GM12878 (cell line): ENCODE measurements at regions not wholly inside any gene's neighbourhood (a gene's known extent, or its start where the extent isn't known, plus 50 kb on each side); places are given as distances from the start of the nearest gene placed in this dataset.

Source experiments
- ATAC-seq: fragments of 200-7000 bp; cut with Tn5 transposase; 3 replicates; pipeline ENCODE4 v1.9.1; 2020; ENCODE audit warnings: mild to moderate bottlenecking, moderate library complexity
- BruUV-seq: library from RNA; stranded (reverse); fragments of 400-500 nt; replicated peaks from 2 replicates; lab custom pipeline; 2021; lab: Mats Ljungman, UMichigan
- CTCF ChIA-PET: fragments of 300-600 bp; sonication (Branson Sonifier 250); formaldehyde crosslinking; extraction: SDS; loops from one replicate; lab custom pipeline; 2021; ENCODE audit warnings: inconsistent platforms; lab: Yijun Ruan, JAX
- POLR2A ChIA-PET: fragments of 350-600 bp; formaldehyde crosslinking; extraction: SDS; loops from one replicate; lab custom pipeline; 2021; ENCODE audit warnings: inconsistent platforms; lab: Charles Lee
- RAD21 ChIA-PET: fragments of 300-600 bp; sonication (Branson Sonifier 250); formaldehyde crosslinking; loops from one replicate; lab custom pipeline; 2023; ENCODE audit warnings: antibody characterized with exemption; ENCODE audit not compliant: unreplicated experiment; lab: Charles Lee
- SMC1A ChIA-PET: fragments of 300-600 bp; sonication (Branson Sonifier 250); formaldehyde crosslinking; loops from one replicate; lab custom pipeline; 2023; ENCODE audit not compliant: unreplicated experiment, uncharacterized antibody; lab: Charles Lee
- DNase-seq: peaks from one replicate; pipeline ENCODE4 v3.0.0-alpha.2; 2011; ENCODE audit warnings: low read depth, low spot score
- FAIRE-seq: peaks from 3 replicates; lab custom pipeline; 2011; peaks lifted over from hg19 to GRCh38; lab: Jason Lieb, UNC
- H2AFZ ChIP-seq: 2 replicates; pipeline ENCODE4 v1.6.0; 2011; ENCODE audit warnings: low read depth, low read length, control low read depth; ENCODE audit not compliant: control insufficient read depth
- H3K27ac ChIP-seq: 2 replicates; pipeline ENCODE4 v1.5.1; 2011; ENCODE audit warnings: control low read depth; ENCODE audit not compliant: control insufficient read depth, insufficient read depth
- H3K27me3 ChIP-seq, 2 experiments: replicated peaks in 1 of 2; 2 replicates each; pipeline versions ENCODE4 v1.6.0 to v1.6.1; 2011; ENCODE audit warnings: low read length in 1 of 2; ENCODE audit not compliant: control insufficient read depth in 2 of 2, insufficient read depth in 2 of 2
- H3K36me3 ChIP-seq, 2 experiments: 2 replicates each; pipeline ENCODE4 v1.5.1; 2011; ENCODE audit warnings: low read length in 1 of 2; ENCODE audit not compliant: control insufficient read depth in 2 of 2, insufficient read depth in 2 of 2
- H3K4me1 ChIP-seq: 2 replicates; pipeline ENCODE4 v1.6.1; 2011; ENCODE audit warnings: mild to moderate bottlenecking, low read length, moderate library complexity, mixed read lengths; ENCODE audit not compliant: control insufficient read depth, insufficient read depth
- H3K4me2 ChIP-seq: 2 replicates; pipeline ENCODE4 v1.6.0; 2011; ENCODE audit warnings: control low read depth; ENCODE audit not compliant: control insufficient read depth, insufficient read depth
- H3K4me3 ChIP-seq: fragments of 200-600 bp; sonication (generic); 2 replicates; pipeline ENCODE4 v1.5.1; 2016
- H3K79me2 ChIP-seq: 2 replicates; pipeline ENCODE4 v1.6.0; 2011; ENCODE audit warnings: low read length; ENCODE audit not compliant: control insufficient read depth, insufficient read depth
- H3K9ac ChIP-seq: 2 replicates; pipeline ENCODE4 v1.8.0; 2011; ENCODE audit warnings: low read length, control low read depth, mixed read lengths; ENCODE audit not compliant: control insufficient read depth, insufficient read depth
- H3K9me3 ChIP-seq: replicated peaks from 3 replicates; pipeline ENCODE4 v1.5.1; 2011; ENCODE audit warnings: mild to moderate bottlenecking, low read length; ENCODE audit not compliant: control insufficient read depth, insufficient read depth
- H4K20me1 ChIP-seq: 2 replicates; pipeline ENCODE4 v1.6.0; 2011; ENCODE audit not compliant: control insufficient read depth, insufficient read depth
- LARP7 ChIP-seq: fragments of 450-650 bp; IDR thresholded peaks from 2 replicates; pipeline ENCODE4 v1.6.1; 2017; ENCODE audit warnings: mild to moderate bottlenecking
- MTA2 ChIP-seq: fragments of 450-650 bp; IDR thresholded peaks from 2 replicates; pipeline ENCODE4 v1.6.1; 2016; ENCODE audit warnings: low read depth, mild to moderate bottlenecking, moderate library complexity
- MYB ChIP-seq: fragments of 150-350 bp; IDR thresholded peaks from 2 replicates; pipeline ENCODE4 v1.6.1; 2014; ENCODE audit warnings: mild to moderate bottlenecking, low read depth, low read length, borderline replicate concordance
- RAD51 ChIP-seq: fragments of 450-650 bp; IDR thresholded peaks from 2 replicates; pipeline ENCODE4 v1.6.1; 2016; ENCODE audit warnings: moderate library complexity, mild to moderate bottlenecking, inconsistent platforms
- ZNF24 ChIP-seq: fragments of 450-650 bp; IDR thresholded peaks from 2 replicates; pipeline ENCODE4 v1.6.1; 2017; ENCODE audit warnings: antibody characterized with exemption, mild to moderate bottlenecking
- WGBS: methylation state at CpG from one replicate; pipeline ENCODE4 v1.1.6; 2016; ENCODE audit warnings: low lambda C conversion rate; ENCODE audit not compliant: insufficient replicate concordance, insufficient coverage; ENCODE audit errors: missing lambda C conversion rate; 5-methylcytosine and 5-hydroxymethylcytosine counted together
- in situ Hi-C: fragments of 300-500 bp; cut with MboI; formaldehyde crosslinking; loops from 9 replicates; pipeline ENCODE4 v1.14.3; 2018; ENCODE audit warnings: mixed read lengths
- intact Hi-C: fragments of 100-400 bp; cut with micrococcal nuclease; formaldehyde crosslinking; loops from one replicate; pipeline ENCODE4 v1.14.2; 2022; ENCODE audit not compliant: unreplicated experiment
- TF ChIP-seq, protein P1 (sequence below): fragments of 450-650 bp; IDR thresholded peaks from 2 replicates; pipeline ENCODE4 v1.6.1; 2018; ENCODE audit warnings: borderline replicate concordance, mild to moderate bottlenecking; ENCODE audit not compliant: partially characterized antibody

DNA sequence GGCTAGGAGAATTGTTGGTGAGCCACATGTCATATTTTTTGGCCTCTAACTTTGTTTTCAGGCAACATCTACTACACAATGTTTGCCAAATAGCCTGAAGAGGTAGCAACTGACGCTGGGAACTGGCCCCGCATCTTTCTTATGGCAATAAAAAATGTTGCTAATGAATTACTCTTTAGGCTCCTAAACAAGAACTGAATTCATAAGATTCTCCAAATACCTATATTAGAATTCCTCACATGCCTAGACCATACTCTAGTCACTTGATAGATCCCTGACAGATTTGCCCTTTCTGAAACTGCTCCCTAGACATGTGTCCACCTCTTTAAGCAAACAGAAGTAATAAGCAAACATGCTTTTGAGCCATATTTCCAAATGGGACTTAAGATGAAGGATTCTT is 209.0 kb upstream of the ATXN7L3B start:
- DNase-seq: no peak
- H3K27ac ChIP-seq: no peak overlapping the region
- BruUV-seq: no TSS peak
- H4K20me1 ChIP-seq: no peaks in the 10 kb centered on the region
- no peaks in the 10 kb centered on the region for H3K36me3 ChIP-seq
- FAIRE-seq: no peak
- no peaks in the 10 kb centered on the region for H3K4me1 ChIP-seq
- SMC1A ChIA-PET: no interaction called here
- TF ChIP-seq MTA2 (no peak), MYB (no peak), LARP7 (no peak)
- RAD21 ChIA-PET: no interaction called here
- CTCF ChIA-PET: no interaction called here
- no peak overlapping the region for H3K4me3 ChIP-seq
- 88% methylated on average over 2 of the region's 2 CpGs for WGBS
- ATAC-seq: no peak
- no peak overlapping the region for H3K4me2 ChIP-seq
- in situ Hi-C loops: no loop called here
- H3K9me3 ChIP-seq: no peaks in the 10 kb centered on the region
- no peaks in the 10 kb centered on the region for H3K27me3 ChIP-seq
- H3K9ac ChIP-seq: no peak overlapping the region
- POLR2A ChIA-PET: no interaction called here
- intact Hi-C loops: no loop called here
- no peaks in the 10 kb centered on the region for H3K79me2 ChIP-seq
- H2AFZ ChIP-seq: no peak overlapping the region

DNA sequence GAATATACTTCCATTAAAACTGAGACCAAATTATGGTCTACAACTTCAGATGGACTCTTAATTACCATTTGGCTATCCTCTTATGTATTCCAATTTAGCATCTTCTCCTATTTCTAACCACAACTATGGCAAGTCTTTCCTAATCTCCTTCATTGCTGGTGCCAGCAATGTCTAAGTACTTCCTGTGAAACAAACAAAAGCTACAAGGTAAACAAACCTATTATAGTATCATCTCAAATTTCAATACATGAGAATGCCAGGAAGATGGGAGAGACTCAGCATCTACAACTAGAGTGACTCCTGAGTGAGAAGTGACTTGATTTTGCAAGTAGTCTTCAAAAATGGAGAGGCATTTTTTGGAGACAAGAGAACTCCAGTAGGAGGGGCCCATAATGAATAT is 202.9 kb upstream of the ATXN7L3B start:
- Histone ChIP-seq H3K27ac (no peak overlapping the region), H3K79me2 (no peaks in the 10 kb centered on the region), H3K4me3 (no peak overlapping the region), H3K9ac (no peak overlapping the region), H3K36me3 (no peaks in the 10 kb centered on the region), H3K4me2 (no peak overlapping the region), H2AFZ (no peak overlapping the region), H3K4me1 (no peaks in the 10 kb centered on the region), H3K27me3 (no peaks in the 10 kb centered on the region), H3K9me3 (no peaks in the 10 kb centered on the region), H4K20me1 (no peaks in the 10 kb centered on the region)
- TF ChIP-seq, protein P1, sequence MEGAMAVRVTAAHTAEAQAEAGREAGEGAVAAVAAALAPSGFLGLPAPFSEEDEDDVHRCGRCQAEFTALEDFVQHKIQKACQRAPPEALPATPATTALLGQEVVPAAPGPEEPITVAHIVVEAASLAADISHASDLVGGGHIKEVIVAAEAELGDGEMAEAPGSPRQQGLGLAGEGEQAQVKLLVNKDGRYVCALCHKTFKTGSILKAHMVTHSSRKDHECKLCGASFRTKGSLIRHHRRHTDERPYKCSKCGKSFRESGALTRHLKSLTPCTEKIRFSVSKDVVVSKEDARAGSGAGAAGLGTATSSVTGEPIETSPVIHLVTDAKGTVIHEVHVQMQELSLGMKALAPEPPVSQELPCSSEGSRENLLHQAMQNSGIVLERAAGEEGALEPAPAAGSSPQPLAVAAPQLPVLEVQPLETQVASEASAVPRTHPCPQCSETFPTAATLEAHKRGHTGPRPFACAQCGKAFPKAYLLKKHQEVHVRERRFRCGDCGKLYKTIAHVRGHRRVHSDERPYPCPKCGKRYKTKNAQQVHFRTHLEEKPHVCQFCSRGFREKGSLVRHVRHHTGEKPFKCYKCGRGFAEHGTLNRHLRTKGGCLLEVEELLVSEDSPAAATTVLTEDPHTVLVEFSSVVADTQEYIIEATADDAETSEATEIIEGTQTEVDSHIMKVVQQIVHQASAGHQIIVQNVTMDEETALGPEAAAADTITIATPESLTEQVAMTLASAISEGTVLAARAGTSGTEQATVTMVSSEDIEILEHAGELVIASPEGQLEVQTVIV: no peak
- TF ChIP-seq RAD51 (no peak), ZNF24 (no peak)
- in situ Hi-C loops (no loop called here), intact Hi-C loops (no loop called here)
- FAIRE-seq (no peak), ATAC-seq (no peak), DNase-seq (no peak)
- ChIA-PET CTCF (no interaction called here), SMC1A (no interaction called here), RAD21 (no interaction called here), POLR2A (no interaction called here)
- BruUV-seq: no TSS peak
